ENCODE measurements at regions not wholly inside any gene's neighbourhood (a gene's known extent, or its start where the extent isn't known, plus 50 kb on each side); places are given as distances from the start of the nearest gene placed in this dataset.

GRCh38 chr3:188008582-188009213 is 145.3 kb upstream of the LPP start:
- Histone ChIP-seq H3K9ac (ENCODE audit: insufficient read depth in 1 of 2, low read length in 2 of 2) (no peak overlapping the region), H3K9me3 (ENCODE audit: control insufficient read depth in 4 of 4, insufficient read depth in 3 of 4, low read length in 3 of 4) (peaks cover 0 to 3% (median 0%) of the 10 kb centered on the region in 4 donors), H3K4me1 (ENCODE audit: control insufficient read depth in 5 of 5, insufficient read depth in 5 of 5, low read length in 5 of 5) (peaks cover 0 to 3% (median 0%) of the 10 kb centered on the region in 5 donors), H3K4me3 (no peak overlapping the region), H3K27ac (ENCODE audit: low read depth in 1 of 2, low read length in 1 of 2) (no peak overlapping the region), H3K36me3 (ENCODE audit: control insufficient read depth in 4 of 4, insufficient read depth in 4 of 4, low read length in 4 of 4) (no peaks in the 10 kb centered on the region), H3K27me3 (ENCODE audit: control insufficient read depth in 3 of 3, insufficient read depth in 3 of 3, low read length in 2 of 3) (no peaks in the 10 kb centered on the region)
- no peak for TF ChIP-seq CTCF (IDR thresholded peaks at IDR 0.05; ENCODE audit: control extremely low read depth, extremely low read depth)
- ATAC-seq (ENCODE audit: insufficient read depth, low FRiP score) (no peak), DNase-seq (no peak)
- 90 to 96% methylated on average over 3 of the region's 3 CpGs for WGBS, 2 donors

GRCh38 chr3:188010478-188010877 is 143.5 kb upstream of the LPP start:
- TF ChIP-seq CTCF (IDR thresholded peaks at IDR 0.05; ENCODE audit: control extremely low read depth, extremely low read depth): no peak
- ATAC-seq (ENCODE audit: insufficient read depth, low FRiP score): no peak
- 83 to 91% methylated on average over 8 of the region's 8 CpGs for WGBS, 2 donors
- Histone ChIP-seq H3K27me3 (ENCODE audit: control insufficient read depth in 3 of 3, insufficient read depth in 3 of 3, low read length in 2 of 3) (no peaks in the 10 kb centered on the region), H3K4me3 (no peak overlapping the region), H3K9me3 (ENCODE audit: control insufficient read depth in 4 of 4, insufficient read depth in 3 of 4, low read length in 3 of 4) (peaks cover 0 to 3% (median 0%) of the 10 kb centered on the region in 4 donors), H3K36me3 (ENCODE audit: control insufficient read depth in 4 of 4, insufficient read depth in 4 of 4, low read length in 4 of 4) (no peaks in the 10 kb centered on the region), H3K4me1 (ENCODE audit: control insufficient read depth in 5 of 5, insufficient read depth in 5 of 5, low read length in 5 of 5) (peaks cover 0 to 2% (median 0%) of the 10 kb centered on the region in 5 donors), H3K9ac (ENCODE audit: insufficient read depth in 1 of 2, low read length in 2 of 2) (no peak overlapping the region), H3K27ac (ENCODE audit: low read depth in 1 of 2, low read length in 1 of 2) (no peak overlapping the region)
- no peak for DNase-seq

GRCh38 chr3:188019727-188020126 is 134.2 kb upstream of the LPP start:
- H3K4me1 ChIP-seq (ENCODE audit: control insufficient read depth in 5 of 5, insufficient read depth in 5 of 5, low read length in 5 of 5): peaks cover 0 to 2% (median 0%) of the 10 kb centered on the region in 5 donors
- WGBS, 2 donors: 85 to 87% methylated on average over 4 of the region's 4 CpGs
- H3K36me3 ChIP-seq (ENCODE audit: control insufficient read depth in 4 of 4, insufficient read depth in 4 of 4, low read length in 4 of 4): no peaks in the 10 kb centered on the region
- DNase-seq (no peak), ATAC-seq (ENCODE audit: insufficient read depth, low FRiP score) (no peak)
- no peaks in the 10 kb centered on the region for H3K27me3 ChIP-seq (ENCODE audit: control insufficient read depth in 3 of 3, insufficient read depth in 3 of 3, low read length in 2 of 3)
- H3K4me3 ChIP-seq: no peak overlapping the region
- no peak for TF ChIP-seq CTCF (IDR thresholded peaks at IDR 0.05; ENCODE audit: control extremely low read depth, extremely low read depth)
- H3K27ac ChIP-seq (ENCODE audit: low read depth in 1 of 2, low read length in 1 of 2): no peak overlapping the region
- H3K9ac ChIP-seq (ENCODE audit: insufficient read depth in 1 of 2, low read length in 2 of 2): no peak overlapping the region
- H3K9me3 ChIP-seq (ENCODE audit: control insufficient read depth in 4 of 4, insufficient read depth in 3 of 4, low read length in 3 of 4): no peaks in the 10 kb centered on the region

- Histone ChIP-seq H3K36me3 (ENCODE audit: control insufficient read depth in 4 of 4, insufficient read depth in 4 of 4, low read length in 4 of 4) (no peaks in the 10 kb centered on the region), H3K9me3 (ENCODE audit: control insufficient read depth in 4 of 4, insufficient read depth in 3 of 4, low read length in 3 of 4) (no peaks in the 10 kb centered on the region), H3K4me3 (no peak overlapping the region), H3K9ac (ENCODE audit: insufficient read depth in 1 of 2, low read length in 2 of 2) (no peak overlapping the region), H3K27ac (ENCODE audit: low read depth in 1 of 2, low read length in 1 of 2) (no peak overlapping the region), H3K4me1 (ENCODE audit: control insufficient read depth in 5 of 5, insufficient read depth in 5 of 5, low read length in 5 of 5) (peaks cover 0 to 2% (median 0%) of the 10 kb centered on the region in 5 donors), H3K27me3 (ENCODE audit: control insufficient read depth in 3 of 3, insufficient read depth in 3 of 3, low read length in 2 of 3) (no peaks in the 10 kb centered on the region)
- ATAC-seq (ENCODE audit: insufficient read depth, low FRiP score): no peak
- 91 to 92% methylated on average over 3 of the region's 3 CpGs for WGBS, 2 donors
- no peak for DNase-seq
- no peak for TF ChIP-seq CTCF (IDR thresholded peaks at IDR 0.05; ENCODE audit: control extremely low read depth, extremely low read depth)
Observed at GRCh38 chr3:188021041-188021440, 132.9 kb upstream of the LPP start.

All from lung (tissue), 11 donors.